Suppressor macrophage treated with lipopolysaccharide for 4 hours (primary cell): ENCODE measurements at regions not wholly inside any gene's neighbourhood (a gene's known extent, or its start where the extent isn't known, plus 50 kb on each side); places are given as distances from the start of the nearest gene placed in this dataset.

Experiments
- DNase-seq: peaks from one replicate; pipeline ENCODE4 v3.0.0-alpha.2; 2020

GRCh38 chr2:204110338-204110741 lies 173.8 kb downstream of the ICOS start:
- DNase-seq = peak; percentile 15

GRCh38 chr2:204110751-204111516 lies 174.4 kb downstream of the ICOS start:
- peak; percentile 20 for DNase-seq

- no peak for DNase-seq
Observed at GRCh38 chr2:204112084-204112770, 175.7 kb downstream of the ICOS start.

GRCh38 chr2:204114295-204115136 lies 178.0 kb downstream of the ICOS start:
- no peak for DNase-seq

GRCh38 chr2:204115137-204116056 lies 178.8 kb downstream of the ICOS start:
- DNase-seq = no peak

- DNase-seq = no peak
Observed at GRCh38 chr2:204116159-204116792, 179.7 kb downstream of the ICOS start.

GRCh38 chr2:204122425-204122824 lies 185.9 kb downstream of the ICOS start:
- no peak for DNase-seq

- no peak for DNase-seq
Observed at GRCh38 chr2:204124140-204124750, 187.7 kb downstream of the ICOS start.

- DNase-seq = no peak
Observed at GRCh38 chr2:204126705-204127104, 190.1 kb downstream of the ICOS start.

GRCh38 chr2:204127238-204127637 lies 190.7 kb downstream of the ICOS start:
- DNase-seq = no peak

GRCh38 chr2:204129591-204130294 lies 193.2 kb downstream of the ICOS start:
- no peak for DNase-seq

GRCh38 chr2:204131621-204132020 lies 195.1 kb downstream of the ICOS start:
- no peak for DNase-seq

GRCh38 chr2:204133476-204133875 lies 196.9 kb downstream of the ICOS start:
- no peak for DNase-seq

GRCh38 chr2:204134421-204134820 lies 197.9 kb downstream of the ICOS start:
- no peak for DNase-seq

- DNase-seq = no peak
Observed at GRCh38 chr2:204135752-204136151, 199.2 kb downstream of the ICOS start.

- no peak for DNase-seq
Observed at GRCh38 chr2:204138206-204138605, 201.6 kb downstream of the ICOS start.

- DNase-seq = no peak
Observed at GRCh38 chr2:204140246-204140645, 203.7 kb downstream of the ICOS start.

- DNase-seq = no peak
Observed at GRCh38 chr2:204143216-204144014, 206.9 kb downstream of the ICOS start.

- peak; percentile 4 for DNase-seq
Observed at GRCh38 chr2:204144492-204144891, 207.9 kb downstream of the ICOS start.

- DNase-seq = peak; percentile 85
Observed at GRCh38 chr2:204145263-204145751, 208.7 kb downstream of the ICOS start.
